Posterior vena cava (tissue), 2 donors: ENCODE measurements at regions not wholly inside any gene's neighbourhood (a gene's known extent, or its start where the extent isn't known, plus 50 kb on each side); places are given as distances from the start of the nearest gene placed in this dataset.
"Not testable (repeated sequence)": the region's sequence is repeated elsewhere in the genome, so short reads cannot be mapped to it uniquely, and the experiment has no call there.

Experiments
- DNase-seq: peaks from one replicate; pipeline ENCODE4 v3.0.0-alpha.2; 2020; ENCODE audit warnings: low spot score
- intact Hi-C, 2 donors: fragments of 100-400 bp; cut with DNase I; formaldehyde crosslinking; loops; one replicate each; pipeline versions ENCODE4 v1.14.1 to v1.14.2; 2022 to 2023
- donor health status: DM: yes; HTN: yes; CAD: no.
- donor health status: DM: yes; HTN: yes; CAD: no.

- intact Hi-C loops: no loop called here
- no peak for DNase-seq
These were observed 169.0 kb downstream of the MYCN start for GRCh38 chr2:16109368-16109820.

GRCh38 chr2:16107246-16107645, 166.9 kb downstream of the MYCN start:
- intact Hi-C loops: no loop called here
- no peak for DNase-seq

- intact Hi-C loops: no loop called here
- no peak for DNase-seq
These were observed 166.3 kb downstream of the MYCN start for GRCh38 chr2:16106619-16107018.

GRCh38 chr2:16105669-16106281, 165.4 kb downstream of the MYCN start:
- intact Hi-C loops: no loop called here

GRCh38 chr2:16104949-16105668, 164.8 kb downstream of the MYCN start:
- intact Hi-C loops: no loop called here
- peak; percentile 1 for DNase-seq

More at GRCh38 chr2:16105669-16106281, 165.4 kb downstream of the MYCN start:
- no peak for DNase-seq

GRCh38 chr2:16104315-16104948, 164.1 kb downstream of the MYCN start:
- peak; percentile 5 for DNase-seq

GRCh38 chr2:16103614-16104314, 163.4 kb downstream of the MYCN start:
- intact Hi-C loops: no loop called here

More at GRCh38 chr2:16104315-16104948, 164.1 kb downstream of the MYCN start:
- intact Hi-C loops: no loop called here

GRCh38 chr2:16102976-16103380, 162.6 kb downstream of the MYCN start:
- no peak for DNase-seq
- intact Hi-C loops: no loop called here

More at GRCh38 chr2:16103614-16104314, 163.4 kb downstream of the MYCN start:
- no peak for DNase-seq

- no peak for DNase-seq
- intact Hi-C loops: no loop called here
These were observed 162.1 kb downstream of the MYCN start for GRCh38 chr2:16102358-16102975.

- no peak for DNase-seq
- intact Hi-C loops: no loop called here
These were observed 160.8 kb downstream of the MYCN start for GRCh38 chr2:16101196-16101595.

GRCh38 chr2:16100006-16100405, 159.7 kb downstream of the MYCN start:
- intact Hi-C loops: no loop called here
- no peak for DNase-seq

GRCh38 chr2:16099326-16099725, 159.0 kb downstream of the MYCN start:
- intact Hi-C loops: no loop called here
- DNase-seq: no peak

- DNase-seq: no peak
- intact Hi-C loops: no loop called here
These were observed 156.6 kb downstream of the MYCN start for GRCh38 chr2:16096962-16097361.

- DNase-seq, intact Hi-C loops: not testable (repeated sequence)
These were observed 155.1 kb downstream of the MYCN start for GRCh38 chr2:16095483-16095882.

GRCh38 chr2:16094811-16095210, 154.5 kb downstream of the MYCN start:
- DNase-seq: no peak
- intact Hi-C loops: no loop called here

GRCh38 chr2:16093639-16094529, 153.5 kb downstream of the MYCN start:
- intact Hi-C loops: no loop called here
- no peak for DNase-seq

GRCh38 chr2:16092861-16093638, 152.7 kb downstream of the MYCN start:
- intact Hi-C loops: no loop called here
- no peak for DNase-seq
